ENCODE measurements at regions not wholly inside any gene's neighbourhood (a gene's known extent, or its start where the extent isn't known, plus 50 kb on each side); places are given as distances from the start of the nearest gene placed in this dataset.
"Not testable (repeated sequence)": the region's sequence is repeated elsewhere in the genome, so short reads cannot be mapped to it uniquely, and the experiment has no call there.

- DNase-seq = no peak
Observed at GRCh38 chr13:80070024-80070703, 270.8 kb downstream of the SPRY2 start.

GRCh38 chr13:80069374-80069773 lies 271.6 kb downstream of the SPRY2 start:
- no peak for DNase-seq

GRCh38 chr13:80065996-80066395 lies 274.9 kb downstream of the SPRY2 start:
- DNase-seq = no peak

- not testable (repeated sequence) for DNase-seq
Observed at GRCh38 chr13:80062416-80062815, 278.5 kb downstream of the SPRY2 start.

- DNase-seq = no peak
Observed at GRCh38 chr13:80059789-80060188, 281.1 kb downstream of the SPRY2 start.

GRCh38 chr13:80058626-80059025 lies 282.3 kb downstream of the SPRY2 start:
- DNase-seq = no peak

GRCh38 chr13:80055847-80056246 lies 285.1 kb downstream of the SPRY2 start:
- DNase-seq = no peak

- no peak for DNase-seq
Observed at GRCh38 chr13:80054806-80055205, 286.1 kb downstream of the SPRY2 start.

GRCh38 chr13:80052286-80052685 lies 288.6 kb downstream of the SPRY2 start:
- no peak for DNase-seq

GRCh38 chr13:80050252-80050651 lies 290.7 kb downstream of the SPRY2 start:
- DNase-seq = no peak

- no peak for DNase-seq
Observed at GRCh38 chr13:80048802-80049201, 292.1 kb downstream of the SPRY2 start.

- no peak for DNase-seq
Observed at GRCh38 chr13:80048030-80048429, 292.9 kb downstream of the SPRY2 start.

- DNase-seq = no peak
Observed at GRCh38 chr13:80047406-80047805, 293.5 kb downstream of the SPRY2 start.

- no peak for DNase-seq
Observed at GRCh38 chr13:80040981-80041317, 300.0 kb downstream of the SPRY2 start.

GRCh38 chr13:80040196-80040980 lies 300.5 kb downstream of the SPRY2 start:
- DNase-seq = no peak

GRCh38 chr13:80039000-80039399 lies 301.9 kb downstream of the SPRY2 start:
- no peak for DNase-seq

- no peak for DNase-seq
Observed at GRCh38 chr13:80038371-80038770, 302.6 kb downstream of the SPRY2 start.

GRCh38 chr13:80037505-80037888 lies 303.4 kb downstream of the SPRY2 start:
- DNase-seq = no peak

- no peak for DNase-seq
Observed at GRCh38 chr13:80036845-80037504, 304.0 kb downstream of the SPRY2 start.

- DNase-seq = no peak
Observed at GRCh38 chr13:80035096-80035495, 305.8 kb downstream of the SPRY2 start.

GRCh38 chr13:80033951-80034350 lies 307.0 kb downstream of the SPRY2 start:
- DNase-seq = no peak

- no peak for DNase-seq
Observed at GRCh38 chr13:80033286-80033685, 307.6 kb downstream of the SPRY2 start.

- DNase-seq = no peak
Observed at GRCh38 chr13:80030491-80030890, 310.4 kb downstream of the SPRY2 start.

- DNase-seq = no peak
Observed at GRCh38 chr13:80029170-80029569, 311.8 kb downstream of the SPRY2 start.
